ENCODE measurements at regions not wholly inside any gene's neighbourhood (a gene's known extent, or its start where the extent isn't known, plus 50 kb on each side); places are given as distances from the start of the nearest gene placed in this dataset.
"Not testable (repeated sequence)": the region's sequence is repeated elsewhere in the genome, so short reads cannot be mapped to it uniquely, and the experiment has no call there.

DNA sequence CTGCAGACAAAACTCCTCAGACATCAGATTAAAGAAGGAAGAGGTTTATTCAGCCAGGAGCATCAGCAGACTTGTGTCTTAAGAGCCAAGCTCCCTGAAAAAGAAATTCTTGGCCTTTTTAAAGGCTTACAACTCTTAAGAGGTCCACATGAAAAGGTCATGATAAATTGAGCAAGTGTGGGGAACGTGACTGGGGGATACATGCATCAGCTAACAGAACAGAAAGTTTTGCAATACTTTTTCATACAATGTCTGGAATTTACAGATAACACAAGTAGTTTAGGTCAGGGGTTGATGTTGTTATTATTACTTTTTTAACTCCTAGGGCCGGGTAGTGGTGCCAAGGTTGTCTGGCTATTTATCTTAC, 55.6 kb upstream of the RBMX start:
- Mint-ChIP-seq H3K4me3 (peak overlapping the region; percentile 36), H3K9me3 (no peaks in the 10 kb centered on the region), H3K36me3 (ENCODE audit: low read depth) (peaks cover 11% of the 10 kb centered on the region), H3K27me3 (no peaks in the 10 kb centered on the region), H3K27ac (peak overlapping the region; percentile 25), H3K4me1 (ENCODE audit: low read depth) (peaks cover 11% of the 10 kb centered on the region)
- ChIA-PET POLR2A (no interaction called here), CTCF (no interaction called here)
- DNase-seq (no peak), ATAC-seq (no peak)
- intact Hi-C loops (cut with micrococcal nuclease): no loop called here
- TF ChIP-seq, protein P1, sequence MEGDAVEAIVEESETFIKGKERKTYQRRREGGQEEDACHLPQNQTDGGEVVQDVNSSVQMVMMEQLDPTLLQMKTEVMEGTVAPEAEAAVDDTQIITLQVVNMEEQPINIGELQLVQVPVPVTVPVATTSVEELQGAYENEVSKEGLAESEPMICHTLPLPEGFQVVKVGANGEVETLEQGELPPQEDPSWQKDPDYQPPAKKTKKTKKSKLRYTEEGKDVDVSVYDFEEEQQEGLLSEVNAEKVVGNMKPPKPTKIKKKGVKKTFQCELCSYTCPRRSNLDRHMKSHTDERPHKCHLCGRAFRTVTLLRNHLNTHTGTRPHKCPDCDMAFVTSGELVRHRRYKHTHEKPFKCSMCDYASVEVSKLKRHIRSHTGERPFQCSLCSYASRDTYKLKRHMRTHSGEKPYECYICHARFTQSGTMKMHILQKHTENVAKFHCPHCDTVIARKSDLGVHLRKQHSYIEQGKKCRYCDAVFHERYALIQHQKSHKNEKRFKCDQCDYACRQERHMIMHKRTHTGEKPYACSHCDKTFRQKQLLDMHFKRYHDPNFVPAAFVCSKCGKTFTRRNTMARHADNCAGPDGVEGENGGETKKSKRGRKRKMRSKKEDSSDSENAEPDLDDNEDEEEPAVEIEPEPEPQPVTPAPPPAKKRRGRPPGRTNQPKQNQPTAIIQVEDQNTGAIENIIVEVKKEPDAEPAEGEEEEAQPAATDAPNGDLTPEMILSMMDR (IDR thresholded peaks at IDR 0.05): no peak

GRCh38 chrX:136935533-136936182, 55.1 kb upstream of the RBMX start:
- Mint-ChIP-seq H3K4me3 (peak overlapping the region; percentile 36), H3K36me3 (ENCODE audit: low read depth) (peaks cover 11% of the 10 kb centered on the region), H3K4me1 (ENCODE audit: low read depth) (peaks cover 11% of the 10 kb centered on the region), H3K27ac (peak overlapping the region; percentile 69)
- CTCF ChIA-PET; DNase-seq; H3K27me3 Mint-ChIP-seq; H3K9me3 Mint-ChIP-seq; intact Hi-C loops (cut with micrococcal nuclease): not testable (repeated sequence)
- ATAC-seq: peak; percentile 47
- POLR2A ChIA-PET: interaction anchor here (0.8 kb wide), 1 partner anchor 530 kb away, joined by 3 read pairs; no protein-coding TSS in a partner anchor

- peaks cover 11% of the 10 kb centered on the region for H3K4me1 Mint-ChIP-seq (ENCODE audit: low read depth)
- H3K27me3 Mint-ChIP-seq; DNase-seq; ATAC-seq; H3K9me3 Mint-ChIP-seq; CTCF ChIA-PET; intact Hi-C loops (cut with micrococcal nuclease); H3K4me3 Mint-ChIP-seq; H3K27ac Mint-ChIP-seq: not testable (repeated sequence)
- peaks cover 11% of the 10 kb centered on the region for H3K36me3 Mint-ChIP-seq (ENCODE audit: low read depth)
- POLR2A ChIA-PET: interaction anchor here (0.8 kb wide), 1 partner anchor 531 kb away, joined by 3 read pairs; no protein-coding TSS in a partner anchor
Measured at GRCh38 chrX:136934652-136935051, 54.1 kb upstream of the RBMX start.

- TF ChIP-seq, protein P1 (IDR thresholded peaks at IDR 0.05): no peak
- no peaks in the 10 kb centered on the region for H3K27me3 Mint-ChIP-seq
- H3K9me3 Mint-ChIP-seq: no peaks in the 10 kb centered on the region
- intact Hi-C loops (cut with micrococcal nuclease): no loop called here
- H3K27ac Mint-ChIP-seq: no peak overlapping the region
- POLR2A ChIA-PET: no interaction called here
- ATAC-seq (no peak), DNase-seq (no peak)
- H3K4me3 Mint-ChIP-seq: no peak overlapping the region
- CTCF ChIA-PET: no interaction called here
- peaks cover 11% of the 10 kb centered on the region for H3K4me1 Mint-ChIP-seq (ENCODE audit: low read depth)
- H3K36me3 Mint-ChIP-seq (ENCODE audit: low read depth): peaks cover 11% of the 10 kb centered on the region
Measured at GRCh38 chrX:136933611-136934145, 53.2 kb upstream of the RBMX start.

DNA sequence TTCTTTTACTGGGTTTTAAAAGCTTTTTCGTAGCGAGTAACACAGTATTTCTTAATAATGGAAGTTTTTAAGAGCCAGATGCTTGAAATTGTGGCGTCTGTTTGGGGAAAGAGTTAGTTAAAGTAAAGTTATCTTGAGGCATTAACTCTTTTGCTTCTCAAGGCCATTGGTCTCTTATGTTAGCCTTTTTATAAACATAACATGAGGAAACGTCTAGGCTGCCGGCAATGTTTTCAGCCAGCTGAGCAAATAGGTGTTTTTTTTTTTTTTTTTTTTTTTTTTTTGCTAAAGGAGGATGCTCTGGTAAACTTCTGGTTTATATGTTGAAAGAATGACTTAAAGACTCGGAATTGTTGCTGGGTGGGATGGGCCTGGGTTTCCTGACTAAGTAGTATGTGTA, 51.1 kb upstream of the RBMX start:
- no peak for ATAC-seq
- Mint-ChIP-seq H3K27me3 (no peaks in the 10 kb centered on the region), H3K4me1 (ENCODE audit: low read depth) (peaks cover 11% of the 10 kb centered on the region), H3K27ac (no peak overlapping the region), H3K36me3 (ENCODE audit: low read depth) (peaks cover 10% of the 10 kb centered on the region), H3K4me3 (no peak overlapping the region), H3K9me3 (no peaks in the 10 kb centered on the region)
- ChIA-PET POLR2A (no interaction called here), CTCF (no interaction called here)
- TF ChIP-seq, protein P1 (IDR thresholded peaks at IDR 0.05): no peak
- no peak for DNase-seq
- intact Hi-C loops (cut with micrococcal nuclease): no loop called here

All from activated CD8-positive, alpha-beta T cell treated with anti-CD3 and anti-CD28 coated beads for 36 hours (primary cell).